ENCODE measurements at regions not wholly inside any gene's neighbourhood (a gene's known extent, or its start where the extent isn't known, plus 50 kb on each side); places are given as distances from the start of the nearest gene placed in this dataset.
"Not testable (repeated sequence)": the region's sequence is repeated elsewhere in the genome, so short reads cannot be mapped to it uniquely, and the experiment has no call there.

GRCh38 chr3:161920196-161920595 lies 423.6 kb downstream of the OTOL1 start:
- DNase-seq, result no peak

GRCh38 chr3:161925749-161926360 lies 429.2 kb downstream of the OTOL1 start:
- DNase-seq, result no peak

- no peak for DNase-seq
Measured at GRCh38 chr3:161927131-161927530, 430.5 kb downstream of the OTOL1 start.

- peak in 1 of 2 donors; percentile 9 for DNase-seq
Measured at GRCh38 chr3:161939918-161940620, 443.5 kb downstream of the OTOL1 start.

- DNase-seq, result no peak
Measured at GRCh38 chr3:161940621-161940965, 444.0 kb downstream of the OTOL1 start.

GRCh38 chr3:161941891-161942290 lies 445.3 kb downstream of the OTOL1 start:
- DNase-seq, result no peak

GRCh38 chr3:161943801-161944345 lies 447.3 kb downstream of the OTOL1 start:
- DNase-seq, result not testable (repeated sequence)

GRCh38 chr3:161946443-161946960 lies 449.9 kb downstream of the OTOL1 start:
- peak; percentile 2 to 37 for DNase-seq

GRCh38 chr3:161950318-161950868 lies 453.8 kb downstream of the OTOL1 start:
- no peak for DNase-seq

- no peak for DNase-seq
Measured at GRCh38 chr3:161957467-161957866, 460.9 kb downstream of the OTOL1 start.

- DNase-seq, result no peak
Measured at GRCh38 chr3:161964857-161965256, 468.2 kb downstream of the OTOL1 start.

GRCh38 chr3:161969867-161970266 lies 473.3 kb downstream of the OTOL1 start:
- DNase-seq, result no peak

- DNase-seq, result no peak
Measured at GRCh38 chr3:161975201-161975600, 478.6 kb downstream of the OTOL1 start.

- no peak for DNase-seq
Measured at GRCh38 chr3:161977063-161977462, 480.5 kb downstream of the OTOL1 start.

GRCh38 chr3:161977850-161978249 lies 481.2 kb downstream of the OTOL1 start:
- no peak for DNase-seq

- DNase-seq, result no peak
Measured at GRCh38 chr3:161987933-161988332, 491.3 kb downstream of the OTOL1 start.

- DNase-seq, result no peak
Measured at GRCh38 chr3:161989012-161989411, 492.4 kb downstream of the OTOL1 start.

GRCh38 chr3:161990036-161990435 lies 493.4 kb downstream of the OTOL1 start:
- DNase-seq, result no peak

- DNase-seq, result no peak
Measured at GRCh38 chr3:161991901-161992540, 495.4 kb downstream of the OTOL1 start.

- no peak for DNase-seq
Measured at GRCh38 chr3:161999846-162000245, 503.2 kb downstream of the OTOL1 start.

GRCh38 chr3:162007722-162008121 lies 511.1 kb downstream of the OTOL1 start:
- DNase-seq, result no peak

- no peak for DNase-seq
Measured at GRCh38 chr3:162012633-162013032, 516.0 kb downstream of the OTOL1 start.

- DNase-seq, result no peak
Measured at GRCh38 chr3:162014284-162014683, 517.7 kb downstream of the OTOL1 start.
